ENCODE measurements at regions not wholly inside any gene's neighbourhood (a gene's known extent, or its start where the extent isn't known, plus 50 kb on each side); places are given as distances from the start of the nearest gene placed in this dataset.
"Not testable (repeated sequence)": the region's sequence is repeated elsewhere in the genome, so short reads cannot be mapped to it uniquely, and the experiment has no call there.

- DNase-seq, result no peak
Observed at GRCh38 chr3:181604267-181604666, 107.5 kb upstream of the SOX2 start.

- no peak for DNase-seq
Observed at GRCh38 chr3:181596126-181596525, 115.6 kb upstream of the SOX2 start.

- DNase-seq, result not testable (repeated sequence)
Observed at GRCh38 chr3:181590939-181591338, 120.8 kb upstream of the SOX2 start.

GRCh38 chr3:181582619-181583018, 129.1 kb upstream of the SOX2 start:
- no peak for DNase-seq

GRCh38 chr3:181581656-181582055, 130.1 kb upstream of the SOX2 start:
- DNase-seq, result no peak

- no peak for DNase-seq
Observed at GRCh38 chr3:181578743-181579142, 133.0 kb upstream of the SOX2 start.

- no peak for DNase-seq
Observed at GRCh38 chr3:181572432-181572831, 139.3 kb upstream of the SOX2 start.

- no peak for DNase-seq
Observed at GRCh38 chr3:181570472-181570871, 141.3 kb upstream of the SOX2 start.

- no peak for DNase-seq
Observed at GRCh38 chr3:181569356-181569940, 142.3 kb upstream of the SOX2 start.

- no peak for DNase-seq
Observed at GRCh38 chr3:181568693-181569092, 143.0 kb upstream of the SOX2 start.

- DNase-seq, result no peak
Observed at GRCh38 chr3:181568248-181568647, 143.5 kb upstream of the SOX2 start.

- no peak for DNase-seq
Observed at GRCh38 chr3:181567311-181568075, 144.2 kb upstream of the SOX2 start.

- DNase-seq, result no peak
Observed at GRCh38 chr3:181565416-181565815, 146.3 kb upstream of the SOX2 start.

- DNase-seq, result no peak
Observed at GRCh38 chr3:181564222-181564621, 147.5 kb upstream of the SOX2 start.

GRCh38 chr3:181561139-181562031, 150.3 kb upstream of the SOX2 start:
- DNase-seq, result no peak

GRCh38 chr3:181558870-181559269, 152.9 kb upstream of the SOX2 start:
- no peak for DNase-seq

GRCh38 chr3:181555681-181556080, 156.0 kb upstream of the SOX2 start:
- DNase-seq, result no peak

GRCh38 chr3:181554233-181554765, 157.4 kb upstream of the SOX2 start:
- DNase-seq, result no peak

- DNase-seq, result no peak
Observed at GRCh38 chr3:181549266-181549665, 162.5 kb upstream of the SOX2 start.

GRCh38 chr3:181541414-181541813, 170.3 kb upstream of the SOX2 start:
- DNase-seq, result no peak

GRCh38 chr3:181534781-181535221, 176.9 kb upstream of the SOX2 start:
- DNase-seq, result no peak

GRCh38 chr3:181533811-181534210, 177.9 kb upstream of the SOX2 start:
- DNase-seq, result no peak

GRCh38 chr3:181530584-181530983, 181.1 kb upstream of the SOX2 start:
- DNase-seq, result no peak

Measured in activated CD4-positive, alpha-beta T cell treated with anti-CD3 and anti-CD28 coated beads for 48 hours (primary cell).